ENCODE measurements at regions not wholly inside any gene's neighbourhood (a gene's known extent, or its start where the extent isn't known, plus 50 kb on each side); places are given as distances from the start of the nearest gene placed in this dataset.

DNA sequence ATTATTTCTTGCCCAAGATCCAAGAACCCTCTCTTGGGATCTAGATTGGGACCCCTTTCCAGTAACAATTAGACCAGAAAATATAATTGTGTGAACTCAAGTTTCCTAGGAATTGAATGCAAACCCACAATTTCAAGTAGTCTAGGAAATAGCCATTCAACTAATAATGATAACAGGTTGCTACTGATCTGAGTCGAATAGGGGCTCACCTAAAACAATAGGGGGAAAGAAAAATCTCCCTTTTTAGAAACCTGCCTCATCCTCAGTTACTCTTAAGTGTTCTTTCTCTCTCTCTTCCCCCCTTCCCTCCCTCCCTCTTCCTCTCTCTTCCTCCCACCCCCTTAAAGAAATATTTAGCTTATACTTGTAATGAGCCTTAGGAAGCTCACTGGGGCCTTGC lies 555.3 kb downstream of the IGSF11 start:
- Mint-ChIP-seq H3K36me3 (ENCODE audit: low read depth) (no peaks in the 10 kb centered on the region; the same call in 2 of the 3 replicates), H3K27me3 (ENCODE audit: insufficient read depth, low read depth, poor library complexity) (peaks cover 2% of the 10 kb centered on the region), H3K4me1 (peaks cover 43% of the 10 kb centered on the region), H3K27ac (peak overlapping the region; percentile 72; the same call in 1 of the 2 replicates), H3K4me3 (no peak overlapping the region), H3K9me3 (no peaks in the 10 kb centered on the region)
- ATAC-seq (no peak), DNase-seq (ENCODE audit: low spot score) (no peak)
- Histone ChIP-seq H3K27me3 (ENCODE audit: insufficient read depth) (no peaks in the 10 kb centered on the region), H3K79me2 (replicated peaks; ENCODE audit: insufficient read depth) (no peaks in the 10 kb centered on the region), H3K4me1 (ENCODE audit: insufficient read depth) (peaks cover 45% of the 10 kb centered on the region), H2AFZ (no peak overlapping the region), H3K27ac (ENCODE audit: low read depth) (peak overlapping the region; percentile 91), H3K9me2 (ENCODE audit: insufficient read depth) (peaks cover 5% of the 10 kb centered on the region), H3K4me3 (peak overlapping the region; percentile 14; the same call in 1 of the 2 replicates), H4K20me1 (replicated peaks; ENCODE audit: insufficient read depth) (no peaks in the 10 kb centered on the region), H3K4me2 (peak overlapping the region; percentile 33), H3F3A (replicated peaks; ENCODE audit: low read depth) (no peaks in the 10 kb centered on the region), H3K36me3 (ENCODE audit: insufficient read depth) (no peaks in the 10 kb centered on the region)
- TF ChIP-seq EZH2phosphoT487 (IDR thresholded peaks at IDR 0.05; ENCODE audit: unreplicated experiment) (no peak), POLR2AphosphoS5 (IDR thresholded peaks at IDR 0.05; ENCODE audit: low read depth) (no peak), EZH2 (IDR thresholded peaks at IDR 0.05; ENCODE audit: low read depth, unreplicated experiment) (no peak), CREB1 (CRISPR knock-in tag; IDR thresholded peaks at IDR 0.05; ENCODE audit: low read depth) (no peak)
- TF ChIP-seq, protein P1, sequence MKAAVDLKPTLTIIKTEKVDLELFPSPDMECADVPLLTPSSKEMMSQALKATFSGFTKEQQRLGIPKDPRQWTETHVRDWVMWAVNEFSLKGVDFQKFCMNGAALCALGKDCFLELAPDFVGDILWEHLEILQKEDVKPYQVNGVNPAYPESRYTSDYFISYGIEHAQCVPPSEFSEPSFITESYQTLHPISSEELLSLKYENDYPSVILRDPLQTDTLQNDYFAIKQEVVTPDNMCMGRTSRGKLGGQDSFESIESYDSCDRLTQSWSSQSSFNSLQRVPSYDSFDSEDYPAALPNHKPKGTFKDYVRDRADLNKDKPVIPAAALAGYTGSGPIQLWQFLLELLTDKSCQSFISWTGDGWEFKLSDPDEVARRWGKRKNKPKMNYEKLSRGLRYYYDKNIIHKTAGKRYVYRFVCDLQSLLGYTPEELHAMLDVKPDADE (IDR thresholded peaks at IDR 0.05) = no peak
- TF ChIP-seq, protein P2, sequence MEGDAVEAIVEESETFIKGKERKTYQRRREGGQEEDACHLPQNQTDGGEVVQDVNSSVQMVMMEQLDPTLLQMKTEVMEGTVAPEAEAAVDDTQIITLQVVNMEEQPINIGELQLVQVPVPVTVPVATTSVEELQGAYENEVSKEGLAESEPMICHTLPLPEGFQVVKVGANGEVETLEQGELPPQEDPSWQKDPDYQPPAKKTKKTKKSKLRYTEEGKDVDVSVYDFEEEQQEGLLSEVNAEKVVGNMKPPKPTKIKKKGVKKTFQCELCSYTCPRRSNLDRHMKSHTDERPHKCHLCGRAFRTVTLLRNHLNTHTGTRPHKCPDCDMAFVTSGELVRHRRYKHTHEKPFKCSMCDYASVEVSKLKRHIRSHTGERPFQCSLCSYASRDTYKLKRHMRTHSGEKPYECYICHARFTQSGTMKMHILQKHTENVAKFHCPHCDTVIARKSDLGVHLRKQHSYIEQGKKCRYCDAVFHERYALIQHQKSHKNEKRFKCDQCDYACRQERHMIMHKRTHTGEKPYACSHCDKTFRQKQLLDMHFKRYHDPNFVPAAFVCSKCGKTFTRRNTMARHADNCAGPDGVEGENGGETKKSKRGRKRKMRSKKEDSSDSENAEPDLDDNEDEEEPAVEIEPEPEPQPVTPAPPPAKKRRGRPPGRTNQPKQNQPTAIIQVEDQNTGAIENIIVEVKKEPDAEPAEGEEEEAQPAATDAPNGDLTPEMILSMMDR (conservative IDR thresholded peaks at IDR 0.05; ENCODE audit: low read depth in 2 of 2) = no peak
- TF ChIP-seq, protein P3, sequence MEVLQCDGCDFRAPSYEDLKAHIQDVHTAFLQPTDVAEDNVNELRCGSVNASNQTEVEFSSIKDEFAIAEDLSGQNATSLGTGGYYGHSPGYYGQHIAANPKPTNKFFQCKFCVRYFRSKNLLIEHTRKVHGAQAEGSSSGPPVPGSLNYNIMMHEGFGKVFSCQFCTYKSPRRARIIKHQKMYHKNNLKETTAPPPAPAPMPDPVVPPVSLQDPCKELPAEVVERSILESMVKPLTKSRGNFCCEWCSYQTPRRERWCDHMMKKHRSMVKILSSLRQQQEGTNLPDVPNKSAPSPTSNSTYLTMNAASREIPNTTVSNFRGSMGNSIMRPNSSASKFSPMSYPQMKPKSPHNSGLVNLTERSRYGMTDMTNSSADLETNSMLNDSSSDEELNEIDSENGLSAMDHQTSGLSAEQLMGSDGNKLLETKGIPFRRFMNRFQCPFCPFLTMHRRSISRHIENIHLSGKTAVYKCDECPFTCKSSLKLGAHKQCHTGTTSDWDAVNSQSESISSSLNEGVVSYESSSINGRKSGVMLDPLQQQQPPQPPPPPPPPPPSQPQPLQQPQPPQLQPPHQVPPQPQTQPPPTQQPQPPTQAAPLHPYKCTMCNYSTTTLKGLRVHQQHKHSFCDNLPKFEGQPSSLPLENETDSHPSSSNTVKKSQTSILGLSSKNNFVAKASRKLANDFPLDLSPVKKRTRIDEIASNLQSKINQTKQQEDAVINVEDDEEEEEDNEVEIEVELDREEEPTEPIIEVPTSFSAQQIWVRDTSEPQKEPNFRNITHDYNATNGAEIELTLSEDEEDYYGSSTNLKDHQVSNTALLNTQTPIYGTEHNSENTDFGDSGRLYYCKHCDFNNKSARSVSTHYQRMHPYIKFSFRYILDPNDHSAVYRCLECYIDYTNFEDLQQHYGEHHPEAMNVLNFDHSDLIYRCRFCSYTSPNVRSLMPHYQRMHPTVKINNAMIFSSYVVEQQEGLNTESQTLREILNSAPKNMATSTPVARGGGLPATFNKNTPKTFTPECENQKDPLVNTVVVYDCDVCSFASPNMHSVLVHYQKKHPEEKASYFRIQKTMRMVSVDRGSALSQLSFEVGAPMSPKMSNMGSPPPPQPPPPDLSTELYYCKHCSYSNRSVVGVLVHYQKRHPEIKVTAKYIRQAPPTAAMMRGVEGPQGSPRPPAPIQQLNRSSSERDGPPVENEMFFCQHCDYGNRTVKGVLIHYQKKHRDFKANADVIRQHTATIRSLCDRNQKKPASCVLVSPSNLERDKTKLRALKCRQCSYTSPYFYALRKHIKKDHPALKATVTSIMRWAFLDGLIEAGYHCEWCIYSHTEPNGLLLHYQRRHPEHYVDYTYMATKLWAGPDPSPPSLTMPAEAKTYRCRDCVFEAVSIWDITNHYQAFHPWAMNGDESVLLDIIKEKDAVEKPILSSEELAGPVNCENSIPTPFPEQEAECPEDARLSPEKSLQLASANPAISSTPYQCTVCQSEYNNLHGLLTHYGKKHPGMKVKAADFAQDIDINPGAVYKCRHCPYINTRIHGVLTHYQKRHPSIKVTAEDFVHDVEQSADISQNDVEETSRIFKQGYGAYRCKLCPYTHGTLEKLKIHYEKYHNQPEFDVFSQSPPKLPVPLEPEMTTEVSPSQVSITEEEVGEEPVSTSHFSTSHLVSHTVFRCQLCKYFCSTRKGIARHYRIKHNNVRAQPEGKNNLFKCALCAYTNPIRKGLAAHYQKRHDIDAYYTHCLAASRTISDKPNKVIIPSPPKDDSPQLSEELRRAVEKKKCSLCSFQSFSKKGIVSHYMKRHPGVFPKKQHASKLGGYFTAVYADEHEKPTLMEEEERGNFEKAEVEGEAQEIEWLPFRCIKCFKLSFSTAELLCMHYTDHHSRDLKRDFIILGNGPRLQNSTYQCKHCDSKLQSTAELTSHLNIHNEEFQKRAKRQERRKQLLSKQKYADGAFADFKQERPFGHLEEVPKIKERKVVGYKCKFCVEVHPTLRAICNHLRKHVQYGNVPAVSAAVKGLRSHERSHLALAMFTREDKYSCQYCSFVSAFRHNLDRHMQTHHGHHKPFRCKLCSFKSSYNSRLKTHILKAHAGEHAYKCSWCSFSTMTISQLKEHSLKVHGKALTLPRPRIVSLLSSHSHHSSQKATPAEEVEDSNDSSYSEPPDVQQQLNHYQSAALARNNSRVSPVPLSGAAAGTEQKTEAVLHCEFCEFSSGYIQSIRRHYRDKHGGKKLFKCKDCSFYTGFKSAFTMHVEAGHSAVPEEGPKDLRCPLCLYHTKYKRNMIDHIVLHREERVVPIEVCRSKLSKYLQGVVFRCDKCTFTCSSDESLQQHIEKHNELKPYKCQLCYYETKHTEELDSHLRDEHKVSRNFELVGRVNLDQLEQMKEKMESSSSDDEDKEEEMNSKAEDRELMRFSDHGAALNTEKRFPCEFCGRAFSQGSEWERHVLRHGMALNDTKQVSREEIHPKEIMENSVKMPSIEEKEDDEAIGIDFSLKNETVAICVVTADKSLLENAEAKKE (CRISPR knock-in tag; IDR thresholded peaks at IDR 0.05) = no peak

Measured in GM23338 (cell line).